ENCODE measurements at regions not wholly inside any gene's neighbourhood (a gene's known extent, or its start where the extent isn't known, plus 50 kb on each side); places are given as distances from the start of the nearest gene placed in this dataset.
A peak's percentile ranks its signal among the peaks of the same experiment; 100 is the strongest.

- TF ChIP-seq CTCF (IDR thresholded peaks at IDR 0.05) (no peak), POLR2A (IDR thresholded peaks at IDR 0.05) (no peak), POLR2AphosphoS5 (IDR thresholded peaks at IDR 0.05) (no peak), EP300 (IDR thresholded peaks at IDR 0.05) (no peak)
- Histone ChIP-seq H3K36me3 (no peaks in the 10 kb centered on the region), H3K4me1 (peaks cover 0 to 4% (median 1%) of the 10 kb centered on the region in 4 donors), H3K27me3 (no peaks in the 10 kb centered on the region), H3K27ac (no peak overlapping the region), H3K4me3 (no peak overlapping the region), H3K9me3 (no peaks in the 10 kb centered on the region)
- 73 to 79% methylated on average over 5 of the region's 5 CpGs for WGBS, 2 donors
- DNase-seq: no peak
- ATAC-seq (ENCODE audit: low FRiP score in 2 of 2): no peak
These were observed 156.0 kb downstream of the KATNAL1 start for GRCh38 chr13:30151388-30151787.

GRCh38 chr13:30149248-30149647, 158.1 kb downstream of the KATNAL1 start:
- WGBS, 2 donors: 80 to 96% methylated on average over 1 to 2 of the region's 2 CpGs

GRCh38 chr13:30148786-30149185, 158.6 kb downstream of the KATNAL1 start:
- Histone ChIP-seq H3K4me1 (peaks cover 0 to 4% (median 1%) of the 10 kb centered on the region in 4 donors), H3K36me3 (no peaks in the 10 kb centered on the region), H3K27me3 (no peaks in the 10 kb centered on the region), H3K27ac (peak overlapping the region in 2 of 4 donors; percentile 51 to 63), H3K4me3 (no peak overlapping the region), H3K9me3 (no peaks in the 10 kb centered on the region)
- ATAC-seq (ENCODE audit: low FRiP score in 2 of 2) (no peak), DNase-seq (no peak)
- 82 to 90% methylated on average over 5 to 8 of the region's 8 CpGs for WGBS, 2 donors
- TF ChIP-seq POLR2AphosphoS5 (IDR thresholded peaks at IDR 0.05) (no peak), CTCF (IDR thresholded peaks at IDR 0.05) (no peak), EP300 (IDR thresholded peaks at IDR 0.05) (no peak), POLR2A (IDR thresholded peaks at IDR 0.05) (no peak)

More at GRCh38 chr13:30149248-30149647, 158.1 kb downstream of the KATNAL1 start:
- no peak for DNase-seq
- peaks cover 0 to 4% (median 1%) of the 10 kb centered on the region in 4 donors for H3K4me1 ChIP-seq
- peak overlapping the region in 2 of 4 donors; percentile 51 to 63 for H3K27ac ChIP-seq
- no peaks in the 10 kb centered on the region for H3K27me3 ChIP-seq
- no peak overlapping the region for H3K4me3 ChIP-seq
- no peaks in the 10 kb centered on the region for H3K36me3 ChIP-seq
- TF ChIP-seq POLR2A (IDR thresholded peaks at IDR 0.05): no peak
- TF ChIP-seq EP300 (IDR thresholded peaks at IDR 0.05): no peak
- TF ChIP-seq CTCF (IDR thresholded peaks at IDR 0.05): no peak
- TF ChIP-seq POLR2AphosphoS5 (IDR thresholded peaks at IDR 0.05): no peak
- ATAC-seq (ENCODE audit: low FRiP score in 2 of 2): no peak
- H3K9me3 ChIP-seq: no peaks in the 10 kb centered on the region

GRCh38 chr13:30148171-30148754, 159.1 kb downstream of the KATNAL1 start:
- peaks cover 0 to 4% (median 2%) of the 10 kb centered on the region in 4 donors for H3K4me1 ChIP-seq
- WGBS, 2 donors: 63 to 72% methylated on average over 9 of the region's 9 CpGs
- no peak for ATAC-seq (ENCODE audit: low FRiP score in 2 of 2)
- peak overlapping the region in 2 of 4 donors; percentile 51 to 63 for H3K27ac ChIP-seq
- H3K27me3 ChIP-seq: no peaks in the 10 kb centered on the region
- TF ChIP-seq POLR2AphosphoS5 (IDR thresholded peaks at IDR 0.05) (peak in 1 of 2 donors; percentile 31), POLR2A (IDR thresholded peaks at IDR 0.05) (peak in 1 of 4 donors; percentile 34), CTCF (IDR thresholded peaks at IDR 0.05) (no peak)
- no peak for DNase-seq
- no peaks in the 10 kb centered on the region for H3K9me3 ChIP-seq
- no peak overlapping the region for H3K4me3 ChIP-seq
- H3K36me3 ChIP-seq: no peaks in the 10 kb centered on the region

GRCh38 chr13:30147421-30147820, 159.9 kb downstream of the KATNAL1 start:
- DNase-seq (no peak), ATAC-seq (ENCODE audit: low FRiP score in 2 of 2) (no peak)
- 89 to 100% methylated on average over 2 of the region's 2 CpGs for WGBS, 2 donors
- TF ChIP-seq POLR2AphosphoS5 (IDR thresholded peaks at IDR 0.05) (no peak), CTCF (IDR thresholded peaks at IDR 0.05) (no peak), POLR2A (IDR thresholded peaks at IDR 0.05) (no peak), EP300 (IDR thresholded peaks at IDR 0.05) (no peak)
- H3K27ac ChIP-seq: peak overlapping the region in 3 of 4 donors; percentile 12 to 58 (median 44)
- H3K9me3 ChIP-seq: no peaks in the 10 kb centered on the region
- no peaks in the 10 kb centered on the region for H3K27me3 ChIP-seq
- peaks cover 8 to 12% (median 11%) of the 10 kb centered on the region in 4 donors for H3K4me1 ChIP-seq
- H3K36me3 ChIP-seq: no peaks in the 10 kb centered on the region
- no peak overlapping the region for H3K4me3 ChIP-seq

All from upper lobe of left lung (tissue), 6 donors.